ENCODE measurements at regions not wholly inside any gene's neighbourhood (a gene's known extent, or its start where the extent isn't known, plus 50 kb on each side); places are given as distances from the start of the nearest gene placed in this dataset.
"Not testable (repeated sequence)": the region's sequence is repeated elsewhere in the genome, so short reads cannot be mapped to it uniquely, and the experiment has no call there.

DNA sequence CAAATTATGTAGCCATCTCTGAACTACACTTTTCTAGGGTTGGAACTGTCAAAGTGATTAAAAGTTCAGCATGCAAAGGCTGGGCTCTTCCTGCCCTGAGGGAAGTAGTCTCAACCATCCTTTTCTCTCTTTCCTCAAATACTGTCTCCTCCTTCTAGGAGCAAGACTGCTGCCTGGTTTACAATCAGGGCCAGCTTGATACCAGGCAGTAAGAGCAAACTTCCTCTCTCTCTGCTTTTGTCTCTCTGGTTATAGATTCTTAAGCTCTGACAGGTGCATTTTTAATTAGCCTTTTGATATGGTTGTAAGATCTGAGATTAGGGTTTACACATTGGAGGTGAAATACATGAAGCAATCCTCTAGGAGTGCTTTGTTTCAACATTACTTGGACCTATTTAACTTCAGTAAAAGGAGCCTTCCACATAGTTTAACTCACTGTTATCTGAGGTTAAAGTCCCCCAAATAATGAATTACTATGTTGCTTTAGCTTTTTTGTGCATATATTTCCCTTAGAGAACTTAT, 436.1 kb downstream of the SPATA31D1 start:
- H3K27me3 ChIP-seq (replicated peaks) = no peaks in the 10 kb centered on the region

DNA sequence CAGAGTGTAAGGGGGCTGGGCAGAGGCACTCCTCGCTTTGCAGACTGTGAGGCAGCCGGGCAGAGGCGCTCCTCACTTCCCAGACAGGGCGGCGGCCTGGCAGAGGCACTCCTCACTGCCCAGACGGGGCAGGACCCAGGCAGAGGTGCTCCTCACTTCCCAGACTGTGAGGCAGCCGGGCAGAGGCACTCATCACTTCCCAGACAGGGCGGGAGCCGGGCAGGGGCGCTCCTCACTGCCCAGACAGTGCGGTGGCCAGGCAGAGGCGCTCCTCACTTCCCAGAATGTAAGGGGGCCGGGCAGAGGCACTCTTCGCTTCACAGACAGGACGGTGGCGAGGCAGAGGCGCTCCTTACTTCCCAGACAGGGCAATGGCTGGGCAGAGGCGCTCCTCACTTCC, 442.5 kb downstream of the SPATA31D1 start:
- H3K4me3 ChIP-seq = no peak overlapping the region
- H3K9me3 ChIP-seq (replicated peaks) = no peaks in the 10 kb centered on the region
- DNase-seq (ENCODE audit: low read depth in 1 of 2, low spot score in 2 of 2) = no peak
- H3K27me3 ChIP-seq (replicated peaks) = no peaks in the 10 kb centered on the region
- no peaks in the 10 kb centered on the region for H3K36me3 ChIP-seq
- H3K27ac ChIP-seq = no peak overlapping the region
- no peaks in the 10 kb centered on the region for H3K4me1 ChIP-seq (replicated peaks)

More for the DNA sequence above, 436.1 kb downstream of the SPATA31D1 start:
- H3K36me3 ChIP-seq = no peaks in the 10 kb centered on the region
- H3K27ac ChIP-seq = no peak overlapping the region
- no peak for DNase-seq (ENCODE audit: low read depth in 1 of 2, low spot score in 2 of 2)
- no peak overlapping the region for H3K4me3 ChIP-seq
- no peaks in the 10 kb centered on the region for H3K9me3 ChIP-seq (replicated peaks)
- no peaks in the 10 kb centered on the region for H3K4me1 ChIP-seq (replicated peaks)

DNA sequence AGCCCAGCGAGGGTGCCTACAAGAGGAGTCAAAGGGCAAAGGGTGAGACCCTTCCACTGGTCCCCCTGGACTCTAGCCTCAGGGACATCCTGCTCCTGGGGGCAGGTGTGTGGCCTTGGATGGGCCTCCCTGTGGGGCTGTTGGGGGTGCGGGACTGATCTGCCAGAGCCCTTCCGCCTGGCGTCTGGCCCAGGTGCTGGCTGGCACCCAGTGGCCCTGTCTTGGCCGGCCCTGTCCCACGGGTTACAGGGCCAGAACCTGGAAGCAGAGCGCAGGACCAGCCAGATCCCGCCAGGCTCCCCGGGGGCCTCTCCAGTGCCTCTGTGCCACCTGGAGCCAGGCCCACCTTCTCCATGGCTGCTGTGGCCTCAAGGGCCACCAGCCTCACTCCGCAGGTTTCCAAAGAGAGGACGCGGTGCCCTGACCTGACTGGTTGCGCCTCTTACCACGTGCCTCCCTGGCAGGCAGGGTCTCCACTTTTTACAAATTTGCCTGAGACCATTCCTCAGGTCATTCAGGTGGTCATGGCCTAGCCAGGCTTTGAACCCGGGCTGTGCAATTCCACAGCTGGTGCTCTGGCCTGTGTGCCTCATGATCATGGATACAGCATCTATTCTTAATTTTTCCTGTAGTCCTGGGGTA, 444.8 kb downstream of the SPATA31D1 start:
- not testable (repeated sequence) for H3K4me3 ChIP-seq; DNase-seq (ENCODE audit: low read depth in 1 of 2, low spot score in 2 of 2); H3K27ac ChIP-seq; H3K27me3 ChIP-seq (replicated peaks); H3K4me1 ChIP-seq (replicated peaks); H3K9me3 ChIP-seq (replicated peaks); H3K36me3 ChIP-seq

DNA sequence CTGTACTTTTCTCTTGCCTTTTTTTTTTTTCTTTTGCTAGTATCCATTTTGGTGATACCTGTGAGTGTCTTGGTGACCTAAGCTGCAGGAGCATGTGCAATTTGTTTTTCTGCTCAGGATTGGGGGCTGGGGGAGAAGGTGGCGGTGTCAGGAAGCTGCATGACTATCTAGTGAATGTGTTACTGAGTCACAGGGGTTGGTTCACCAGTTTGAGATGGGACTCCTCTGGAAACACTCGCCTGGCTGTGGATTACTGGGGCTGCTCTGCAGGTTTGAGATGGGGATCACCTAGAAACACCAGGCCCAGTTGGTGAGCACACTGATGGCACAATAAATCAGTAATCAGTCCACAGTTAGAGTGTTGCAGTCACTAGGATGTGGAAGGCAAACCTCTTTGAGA, 447.9 kb downstream of the SPATA31D1 start:
- Histone ChIP-seq H3K36me3 (no peaks in the 10 kb centered on the region), H3K27ac (no peak overlapping the region), H3K27me3 (replicated peaks) (no peaks in the 10 kb centered on the region), H3K4me3 (no peak overlapping the region), H3K4me1 (replicated peaks) (no peaks in the 10 kb centered on the region), H3K9me3 (replicated peaks) (no peaks in the 10 kb centered on the region)
- DNase-seq (ENCODE audit: low read depth in 1 of 2, low spot score in 2 of 2) = no peak

DNA sequence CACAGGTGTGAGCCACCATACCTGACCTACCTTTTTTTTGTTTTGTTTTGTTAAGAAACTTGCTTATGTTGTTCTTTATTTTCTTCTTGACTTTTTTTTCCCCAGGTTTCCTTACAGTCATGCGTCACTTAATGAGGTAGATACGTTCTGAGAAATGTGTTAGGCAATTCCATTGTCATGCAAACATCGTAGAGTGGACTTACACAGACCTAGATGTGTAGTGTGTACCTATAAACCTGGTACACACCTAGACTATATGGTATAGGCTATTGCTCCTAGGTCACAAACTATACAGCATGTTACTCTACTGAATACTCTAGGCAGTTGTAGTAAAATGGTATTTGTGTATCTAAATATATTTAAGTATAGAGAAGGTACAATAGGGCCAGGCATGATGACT, 448.6 kb downstream of the SPATA31D1 start:
- not testable (repeated sequence) for H3K27ac ChIP-seq; H3K27me3 ChIP-seq (replicated peaks); H3K9me3 ChIP-seq (replicated peaks); H3K36me3 ChIP-seq; H3K4me1 ChIP-seq (replicated peaks); H3K4me3 ChIP-seq; DNase-seq (ENCODE audit: low read depth in 1 of 2, low spot score in 2 of 2)

DNA sequence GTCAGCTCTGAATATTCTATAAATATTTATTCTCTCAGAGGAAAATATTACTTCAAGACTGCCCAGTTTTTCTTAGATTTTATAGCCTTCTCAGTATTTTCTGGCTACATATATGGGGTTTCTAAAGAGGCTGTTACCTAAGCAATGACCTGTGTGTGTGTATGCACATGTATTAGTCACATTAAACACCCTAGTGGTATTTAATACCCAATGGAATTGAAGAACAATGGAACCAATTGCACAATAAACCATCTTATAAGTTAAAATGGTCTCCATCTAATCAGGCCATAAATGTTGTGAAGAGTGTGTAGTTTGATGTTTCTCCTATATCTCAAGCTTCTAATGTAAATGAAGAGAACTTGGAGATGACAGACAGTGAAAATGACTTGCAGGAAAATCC, 450.0 kb downstream of the SPATA31D1 start:
- no peaks in the 10 kb centered on the region for H3K4me1 ChIP-seq (replicated peaks)
- no peak for DNase-seq (ENCODE audit: low read depth in 1 of 2, low spot score in 2 of 2)
- H3K36me3 ChIP-seq = no peaks in the 10 kb centered on the region
- H3K4me3 ChIP-seq = no peak overlapping the region
- no peaks in the 10 kb centered on the region for H3K9me3 ChIP-seq (replicated peaks)
- no peaks in the 10 kb centered on the region for H3K27me3 ChIP-seq (replicated peaks)
- H3K27ac ChIP-seq = no peak overlapping the region

DNA sequence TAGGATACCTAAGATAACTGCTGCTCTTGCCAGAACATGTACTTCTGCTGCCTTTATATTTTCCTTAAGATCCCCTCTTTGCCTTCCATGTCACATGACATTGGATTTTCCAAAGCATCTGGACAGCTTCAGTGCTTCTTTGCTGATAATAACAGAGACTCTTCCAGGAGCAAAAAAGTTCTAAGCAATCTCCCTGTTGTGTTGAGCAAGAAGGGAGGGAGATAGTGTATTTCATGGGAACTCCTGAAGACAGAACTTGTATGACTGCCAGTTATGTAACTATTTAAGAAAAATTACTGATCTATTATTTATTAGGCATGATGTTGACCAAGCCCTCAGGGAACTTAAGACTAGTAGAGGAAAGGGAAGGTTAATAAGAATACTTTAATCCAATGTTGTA, 454.7 kb downstream of the SPATA31D1 start:
- no peak for DNase-seq (ENCODE audit: low read depth in 1 of 2, low spot score in 2 of 2)
- H3K27me3 ChIP-seq (replicated peaks) = no peaks in the 10 kb centered on the region
- H3K4me1 ChIP-seq (replicated peaks) = no peaks in the 10 kb centered on the region
- no peak overlapping the region for H3K4me3 ChIP-seq
- H3K36me3 ChIP-seq = no peaks in the 10 kb centered on the region
- H3K9me3 ChIP-seq (replicated peaks) = no peaks in the 10 kb centered on the region
- no peak overlapping the region for H3K27ac ChIP-seq

DNA sequence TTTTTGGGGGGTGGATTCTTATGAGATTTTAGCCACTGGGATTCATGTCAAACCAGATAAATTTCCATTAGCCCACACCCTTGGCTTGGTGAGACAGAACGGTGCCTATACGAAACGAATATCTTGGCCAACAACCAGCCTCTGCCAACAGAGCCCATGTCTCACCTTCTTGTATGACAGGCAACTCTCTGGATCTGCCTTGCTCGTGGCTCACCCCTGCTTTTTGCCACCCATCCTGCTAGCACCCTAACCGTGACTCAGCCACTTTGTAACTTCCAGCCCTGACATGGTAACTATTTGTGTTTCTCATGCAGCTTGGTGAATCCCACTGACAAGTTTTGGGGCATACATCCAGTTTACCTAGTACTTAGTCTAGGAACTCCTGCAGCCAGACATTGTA, 457.0 kb downstream of the SPATA31D1 start:
- Histone ChIP-seq H3K36me3 (no peaks in the 10 kb centered on the region), H3K27me3 (replicated peaks) (no peaks in the 10 kb centered on the region), H3K9me3 (replicated peaks) (no peaks in the 10 kb centered on the region), H3K4me3 (no peak overlapping the region), H3K4me1 (replicated peaks) (no peaks in the 10 kb centered on the region), H3K27ac (no peak overlapping the region)
- DNase-seq (ENCODE audit: low read depth in 1 of 2, low spot score in 2 of 2) = no peak

DNA sequence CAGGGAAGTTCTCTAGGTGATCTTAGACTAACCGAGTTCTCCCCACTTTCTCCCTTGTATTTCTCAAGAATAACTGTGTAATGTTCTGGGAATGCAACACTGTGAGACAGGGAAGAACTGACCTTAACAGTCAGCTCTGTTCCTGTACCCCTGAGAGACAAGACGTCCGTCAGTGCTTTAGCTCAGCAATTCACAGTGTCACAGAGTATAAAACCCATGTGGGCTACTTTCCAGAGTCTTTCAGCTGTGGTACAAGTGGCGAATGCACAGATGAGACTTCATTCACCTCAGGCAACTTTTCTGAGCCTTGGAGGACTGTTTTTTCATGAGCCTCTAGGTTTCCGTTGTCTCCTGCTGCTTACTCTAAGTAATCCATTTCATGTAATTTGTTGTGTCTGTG, 458.8 kb downstream of the SPATA31D1 start:
- Histone ChIP-seq H3K9me3 (replicated peaks) (no peaks in the 10 kb centered on the region), H3K27ac (no peak overlapping the region), H3K4me3 (no peak overlapping the region), H3K27me3 (replicated peaks) (no peaks in the 10 kb centered on the region), H3K4me1 (replicated peaks) (no peaks in the 10 kb centered on the region), H3K36me3 (no peaks in the 10 kb centered on the region)
- DNase-seq (ENCODE audit: low read depth in 1 of 2, low spot score in 2 of 2) = no peak

DNA sequence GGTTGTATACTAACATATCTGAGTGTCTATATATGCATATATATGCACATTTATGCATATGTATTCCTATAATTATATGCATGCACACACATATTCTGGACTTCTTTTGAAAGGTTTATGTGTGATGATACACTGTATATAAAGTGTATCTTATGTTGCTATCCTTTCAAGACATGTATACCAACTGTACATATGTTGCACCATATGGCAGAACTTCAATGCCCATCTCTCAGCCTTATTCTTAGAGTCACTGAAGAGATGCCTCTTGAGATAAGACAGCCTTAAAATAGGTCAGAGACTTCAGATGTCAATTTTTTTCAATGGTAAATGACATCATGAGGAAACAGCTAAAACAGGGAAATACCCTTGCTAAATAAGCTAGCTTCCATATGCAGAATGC, 461.4 kb downstream of the SPATA31D1 start:
- Histone ChIP-seq H3K4me3 (no peak overlapping the region), H3K4me1 (replicated peaks) (no peaks in the 10 kb centered on the region), H3K27ac (no peak overlapping the region), H3K36me3 (no peaks in the 10 kb centered on the region), H3K9me3 (replicated peaks) (no peaks in the 10 kb centered on the region), H3K27me3 (replicated peaks) (no peaks in the 10 kb centered on the region)
- DNase-seq (ENCODE audit: low read depth in 1 of 2, low spot score in 2 of 2) = no peak

DNA sequence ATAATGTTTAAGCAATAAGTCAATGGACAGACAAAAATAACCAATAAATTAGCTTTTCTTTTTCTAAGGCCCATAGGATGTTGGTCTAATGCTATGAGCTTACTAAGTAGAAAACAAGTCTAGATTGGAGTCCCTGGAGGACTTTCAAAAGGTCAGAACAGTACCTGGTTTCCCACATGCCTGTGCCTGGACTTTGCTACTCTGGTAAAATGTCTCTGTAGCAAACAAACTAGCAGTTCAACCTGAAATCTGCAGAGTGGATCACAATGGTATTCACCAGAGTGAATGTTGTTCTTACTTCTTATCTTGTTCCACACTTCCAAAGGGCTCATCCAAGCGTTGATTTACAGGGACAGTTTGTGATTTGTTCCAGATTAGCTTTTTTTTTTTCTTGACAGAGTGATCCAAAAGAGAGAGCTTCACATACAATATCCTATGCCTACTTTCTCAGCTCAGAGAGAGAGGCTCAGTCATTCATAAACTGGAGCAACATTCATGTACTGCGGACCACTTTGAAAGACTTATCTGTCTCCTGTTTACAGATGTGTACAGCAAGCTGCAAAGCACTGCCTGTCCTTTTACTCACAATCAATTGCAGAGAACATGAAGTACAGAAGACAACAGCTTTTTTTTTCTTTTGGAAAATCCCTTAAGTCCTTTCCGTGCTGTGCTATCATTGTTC, 466.1 kb downstream of the SPATA31D1 start:
- no peaks in the 10 kb centered on the region for H3K36me3 ChIP-seq
- no peaks in the 10 kb centered on the region for H3K27me3 ChIP-seq (replicated peaks)
- no peaks in the 10 kb centered on the region for H3K4me1 ChIP-seq (replicated peaks)
- no peak overlapping the region for H3K4me3 ChIP-seq
- DNase-seq (ENCODE audit: low read depth in 1 of 2, low spot score in 2 of 2) = no peak
- no peak overlapping the region for H3K27ac ChIP-seq
- no peaks in the 10 kb centered on the region for H3K9me3 ChIP-seq (replicated peaks)

DNA sequence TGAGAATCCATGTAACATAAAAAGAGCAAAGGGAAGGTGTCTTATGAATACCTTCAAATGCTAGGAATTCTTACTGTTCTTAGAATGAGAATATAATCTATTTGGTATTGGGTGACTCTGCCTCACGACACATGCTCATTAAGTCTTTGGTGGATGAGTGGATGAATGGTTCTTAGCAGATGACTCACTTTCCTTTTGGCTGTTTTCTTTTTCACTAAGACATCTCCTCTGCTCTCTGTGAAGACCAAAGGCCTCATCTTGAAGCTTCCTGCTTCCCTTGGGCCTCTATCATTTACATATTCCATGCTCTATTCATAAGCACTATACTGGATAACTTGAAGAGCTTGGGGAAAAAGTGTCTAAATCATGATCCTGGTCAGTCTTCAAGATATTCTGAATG, 468.1 kb downstream of the SPATA31D1 start:
- H3K4me3 ChIP-seq = no peak overlapping the region
- DNase-seq (ENCODE audit: low read depth in 1 of 2, low spot score in 2 of 2) = no peak
- H3K27me3 ChIP-seq (replicated peaks) = no peaks in the 10 kb centered on the region
- no peaks in the 10 kb centered on the region for H3K9me3 ChIP-seq (replicated peaks)
- H3K36me3 ChIP-seq = no peaks in the 10 kb centered on the region
- no peaks in the 10 kb centered on the region for H3K4me1 ChIP-seq (replicated peaks)
- no peak overlapping the region for H3K27ac ChIP-seq

DNA sequence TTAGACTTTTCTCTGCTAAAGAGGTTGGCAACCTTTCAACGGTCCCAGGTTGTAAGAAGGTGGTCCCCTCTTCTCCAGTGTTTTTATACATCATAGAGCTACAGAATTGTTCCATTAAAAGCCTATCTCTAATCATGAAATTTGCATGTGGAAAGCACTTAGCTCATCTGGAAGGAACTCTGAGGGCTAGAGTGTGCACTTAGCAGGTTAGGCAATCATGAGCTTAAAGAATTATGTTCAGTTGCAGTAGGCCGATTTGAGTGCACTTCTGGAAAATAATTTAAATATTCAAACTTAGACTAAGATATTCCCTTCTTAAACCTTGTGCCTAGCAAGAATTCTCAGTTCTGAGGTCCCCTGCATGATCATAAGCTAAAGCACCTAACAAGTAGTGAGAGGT, 468.7 kb downstream of the SPATA31D1 start:
- no peak overlapping the region for H3K27ac ChIP-seq
- no peaks in the 10 kb centered on the region for H3K36me3 ChIP-seq
- H3K9me3 ChIP-seq (replicated peaks) = no peaks in the 10 kb centered on the region
- H3K4me3 ChIP-seq = no peak overlapping the region
- no peaks in the 10 kb centered on the region for H3K27me3 ChIP-seq (replicated peaks)
- no peak for DNase-seq (ENCODE audit: low read depth in 1 of 2, low spot score in 2 of 2)
- H3K4me1 ChIP-seq (replicated peaks) = no peaks in the 10 kb centered on the region

DNA sequence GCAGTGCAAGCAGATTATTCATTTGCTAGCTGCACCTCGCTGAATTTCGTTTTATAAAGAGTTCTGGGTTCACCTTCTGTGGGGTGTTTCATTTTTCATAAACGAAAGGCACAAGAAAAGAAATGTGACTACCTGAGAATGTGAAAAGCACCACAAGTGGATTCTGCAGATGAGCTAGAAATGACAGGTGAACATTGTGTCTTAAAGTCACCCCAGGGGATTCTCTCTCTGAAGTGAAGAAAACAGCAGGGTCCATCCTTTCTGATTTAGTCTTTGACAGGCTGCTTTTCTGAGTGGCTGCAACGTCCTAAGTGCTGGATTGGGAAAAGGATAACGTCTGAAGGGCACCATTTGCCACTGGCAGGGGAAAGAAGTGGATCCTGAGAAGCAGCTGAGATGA, 469.3 kb downstream of the SPATA31D1 start:
- H3K4me3 ChIP-seq = no peak overlapping the region
- H3K4me1 ChIP-seq (replicated peaks) = no peaks in the 10 kb centered on the region
- no peaks in the 10 kb centered on the region for H3K27me3 ChIP-seq (replicated peaks)
- DNase-seq (ENCODE audit: low read depth in 1 of 2, low spot score in 2 of 2) = no peak
- H3K9me3 ChIP-seq (replicated peaks) = no peaks in the 10 kb centered on the region
- no peaks in the 10 kb centered on the region for H3K36me3 ChIP-seq
- no peak overlapping the region for H3K27ac ChIP-seq

DNA sequence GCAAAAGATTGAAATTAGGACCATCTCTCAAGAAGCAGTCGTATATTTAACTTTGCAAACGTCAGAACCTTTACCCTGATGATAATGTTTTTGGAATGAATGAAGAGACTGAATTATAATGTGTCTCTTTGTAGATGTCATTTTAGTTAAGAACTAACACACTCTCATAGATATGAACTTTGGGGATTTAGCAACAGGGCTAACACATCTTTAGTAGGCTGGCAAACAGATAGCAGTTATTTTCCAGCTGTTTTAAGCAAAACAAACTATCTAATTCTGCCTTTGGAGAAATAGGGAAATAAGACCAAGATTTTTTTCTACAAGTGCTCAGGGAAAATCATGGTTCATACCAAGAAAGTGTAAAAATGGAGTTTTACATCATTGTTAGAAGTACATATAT, 469.7 kb downstream of the SPATA31D1 start:
- no peak overlapping the region for H3K27ac ChIP-seq
- H3K4me3 ChIP-seq = no peak overlapping the region
- H3K4me1 ChIP-seq (replicated peaks) = no peaks in the 10 kb centered on the region
- H3K36me3 ChIP-seq = no peaks in the 10 kb centered on the region
- no peaks in the 10 kb centered on the region for H3K27me3 ChIP-seq (replicated peaks)
- H3K9me3 ChIP-seq (replicated peaks) = no peaks in the 10 kb centered on the region
- DNase-seq (ENCODE audit: low read depth in 1 of 2, low spot score in 2 of 2) = no peak

Measured in SJSA1 (cell line).